ENCODE measurements at regions not wholly inside any gene's neighbourhood (a gene's known extent, or its start where the extent isn't known, plus 50 kb on each side); places are given as distances from the start of the nearest gene placed in this dataset.

DNA sequence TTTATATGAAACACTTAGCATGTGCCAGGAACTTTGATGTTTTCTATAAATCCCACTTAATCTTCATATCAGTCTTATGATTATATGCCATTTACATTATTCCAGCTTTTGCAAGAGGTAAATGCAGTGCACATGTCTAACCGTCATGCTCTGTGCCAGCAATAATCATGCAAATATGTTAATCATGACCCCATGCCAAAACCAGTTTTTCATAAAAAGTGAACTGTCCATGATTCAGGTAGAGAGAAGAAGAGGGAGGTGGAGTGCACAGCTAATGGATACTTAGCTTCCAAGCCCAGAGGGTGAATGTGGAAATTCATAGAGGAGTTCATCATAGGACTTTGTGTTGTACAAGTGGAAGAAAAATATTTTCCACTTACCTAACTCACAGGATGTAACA is 458.4 kb downstream of the TBC1D4 start:
- CTCF ChIA-PET, result no interaction called here
- Mint-ChIP-seq H3K27ac (no peak overlapping the region), H3K4me1 (ENCODE audit: low read depth) (no peaks in the 10 kb centered on the region), H3K27me3 (no peaks in the 10 kb centered on the region), H3K9me3 (no peaks in the 10 kb centered on the region), H3K4me3 (no peak overlapping the region), H3K36me3 (ENCODE audit: low read depth) (no peaks in the 10 kb centered on the region)
- POLR2A ChIA-PET, result no interaction called here
- Histone ChIP-seq H3K27me3 (ENCODE audit: control insufficient read depth in 1 of 2, insufficient read depth in 2 of 2, low read length in 2 of 2) (no peaks in the 10 kb centered on the region), H3K4me3 (ENCODE audit: low read length) (no peak overlapping the region), H3K4me1 (ENCODE audit: insufficient read depth, low read length) (no peaks in the 10 kb centered on the region), H3K9me3 (ENCODE audit: control insufficient read depth in 1 of 2, insufficient read depth in 1 of 2, low read length in 2 of 2) (no peaks in the 10 kb centered on the region), H3K36me3 (ENCODE audit: insufficient read depth, low read length) (no peaks in the 10 kb centered on the region), H3K27ac (ENCODE audit: low read depth in 1 of 2, low read length in 2 of 2) (no peak overlapping the region)
- ATAC-seq (ENCODE audit: poor library complexity) (no peak), DNase-seq (no peak)
- intact Hi-C loops (cut with DNase I, micrococcal nuclease), result no loop called here
- TF ChIP-seq, protein P1, sequence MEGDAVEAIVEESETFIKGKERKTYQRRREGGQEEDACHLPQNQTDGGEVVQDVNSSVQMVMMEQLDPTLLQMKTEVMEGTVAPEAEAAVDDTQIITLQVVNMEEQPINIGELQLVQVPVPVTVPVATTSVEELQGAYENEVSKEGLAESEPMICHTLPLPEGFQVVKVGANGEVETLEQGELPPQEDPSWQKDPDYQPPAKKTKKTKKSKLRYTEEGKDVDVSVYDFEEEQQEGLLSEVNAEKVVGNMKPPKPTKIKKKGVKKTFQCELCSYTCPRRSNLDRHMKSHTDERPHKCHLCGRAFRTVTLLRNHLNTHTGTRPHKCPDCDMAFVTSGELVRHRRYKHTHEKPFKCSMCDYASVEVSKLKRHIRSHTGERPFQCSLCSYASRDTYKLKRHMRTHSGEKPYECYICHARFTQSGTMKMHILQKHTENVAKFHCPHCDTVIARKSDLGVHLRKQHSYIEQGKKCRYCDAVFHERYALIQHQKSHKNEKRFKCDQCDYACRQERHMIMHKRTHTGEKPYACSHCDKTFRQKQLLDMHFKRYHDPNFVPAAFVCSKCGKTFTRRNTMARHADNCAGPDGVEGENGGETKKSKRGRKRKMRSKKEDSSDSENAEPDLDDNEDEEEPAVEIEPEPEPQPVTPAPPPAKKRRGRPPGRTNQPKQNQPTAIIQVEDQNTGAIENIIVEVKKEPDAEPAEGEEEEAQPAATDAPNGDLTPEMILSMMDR (IDR thresholded peaks at IDR 0.05), result no peak

DNA sequence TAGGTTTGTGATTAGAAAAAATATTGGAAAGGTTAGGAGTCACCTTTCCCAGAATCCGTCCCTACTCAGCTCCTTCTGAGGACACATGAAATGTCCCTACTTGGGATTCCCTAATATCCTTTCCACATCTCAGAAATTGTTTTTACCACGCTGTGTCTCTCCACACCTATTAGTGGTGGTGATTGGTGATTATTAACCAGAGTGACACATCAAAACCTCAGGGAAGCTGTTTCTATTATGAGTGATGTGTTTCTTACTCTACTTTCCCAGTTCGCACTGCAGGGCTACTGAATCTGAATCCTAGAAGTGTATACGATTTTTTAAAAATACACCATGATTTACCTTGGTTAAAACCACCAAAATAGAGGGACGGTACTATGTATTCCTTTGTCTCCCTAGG is 460.8 kb downstream of the TBC1D4 start:
- Histone ChIP-seq H3K27me3 (ENCODE audit: control insufficient read depth in 1 of 2, insufficient read depth in 2 of 2, low read length in 2 of 2) (no peaks in the 10 kb centered on the region), H3K4me3 (ENCODE audit: low read length) (no peak overlapping the region), H3K9me3 (ENCODE audit: control insufficient read depth in 1 of 2, insufficient read depth in 1 of 2, low read length in 2 of 2) (no peaks in the 10 kb centered on the region), H3K4me1 (ENCODE audit: insufficient read depth, low read length) (no peaks in the 10 kb centered on the region), H3K36me3 (ENCODE audit: insufficient read depth, low read length) (no peaks in the 10 kb centered on the region), H3K27ac (ENCODE audit: low read depth in 1 of 2, low read length in 2 of 2) (no peak overlapping the region)
- Mint-ChIP-seq H3K9me3 (no peaks in the 10 kb centered on the region), H3K4me1 (ENCODE audit: low read depth) (no peaks in the 10 kb centered on the region), H3K27ac (no peak overlapping the region), H3K27me3 (peaks cover 8% of the 10 kb centered on the region), H3K36me3 (ENCODE audit: low read depth) (no peaks in the 10 kb centered on the region), H3K4me3 (no peak overlapping the region)
- ChIA-PET POLR2A (no interaction called here), CTCF (no interaction called here)
- DNase-seq, result no peak
- no peak for ATAC-seq (ENCODE audit: poor library complexity)
- intact Hi-C loops (cut with DNase I, micrococcal nuclease), result no loop called here
- TF ChIP-seq, protein P1 (IDR thresholded peaks at IDR 0.05), result no peak

DNA sequence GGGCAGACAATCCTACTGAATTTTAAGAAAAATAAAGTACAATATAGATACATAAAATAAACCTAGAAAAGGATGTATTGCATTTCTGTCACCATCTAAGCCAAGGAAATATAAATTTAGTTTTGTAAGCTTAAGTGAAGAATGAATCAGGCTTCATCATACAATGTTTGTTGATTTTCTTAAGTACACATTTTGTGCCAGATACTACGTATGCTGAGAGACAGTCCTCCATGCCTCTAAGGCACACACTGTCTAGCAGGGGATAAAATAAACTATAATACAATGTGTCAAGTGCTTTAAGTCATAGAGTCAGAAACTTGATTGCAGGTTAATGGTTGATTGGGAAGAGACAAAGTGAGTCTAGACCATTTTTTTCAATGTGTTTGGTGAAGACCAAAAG is 465.7 kb downstream of the TBC1D4 start:
- ChIA-PET CTCF (no interaction called here), POLR2A (no interaction called here)
- H3K27me3 Mint-ChIP-seq, result peaks cover 18% of the 10 kb centered on the region
- H3K4me3 Mint-ChIP-seq, result no peak overlapping the region
- no peaks in the 10 kb centered on the region for H3K4me1 Mint-ChIP-seq (ENCODE audit: low read depth)
- no peaks in the 10 kb centered on the region for H3K9me3 Mint-ChIP-seq
- Histone ChIP-seq H3K36me3 (ENCODE audit: insufficient read depth, low read length) (no peaks in the 10 kb centered on the region), H3K9me3 (ENCODE audit: control insufficient read depth in 1 of 2, insufficient read depth in 1 of 2, low read length in 2 of 2) (no peaks in the 10 kb centered on the region), H3K27me3 (ENCODE audit: control insufficient read depth in 1 of 2, insufficient read depth in 2 of 2, low read length in 2 of 2) (no peaks in the 10 kb centered on the region), H3K27ac (ENCODE audit: low read depth in 1 of 2, low read length in 2 of 2) (no peak overlapping the region), H3K4me1 (ENCODE audit: insufficient read depth, low read length) (no peaks in the 10 kb centered on the region), H3K4me3 (ENCODE audit: low read length) (no peak overlapping the region)
- H3K36me3 Mint-ChIP-seq (ENCODE audit: low read depth), result no peaks in the 10 kb centered on the region
- no peak overlapping the region for H3K27ac Mint-ChIP-seq
- intact Hi-C loops (cut with DNase I, micrococcal nuclease), result no loop called here
- ATAC-seq (ENCODE audit: poor library complexity) (no peak), DNase-seq (no peak)
- TF ChIP-seq, protein P1 (IDR thresholded peaks at IDR 0.05), result no peak
